ENCODE measurements at regions not wholly inside any gene's neighbourhood (a gene's known extent, or its start where the extent isn't known, plus 50 kb on each side); places are given as distances from the start of the nearest gene placed in this dataset.

GRCh38 chr15:56813995-56814394, 80.7 kb upstream of the ZNF280D start:
- TF ChIP-seq CTCF (IDR thresholded peaks at IDR 0.05; ENCODE audit: low read depth, low read length, poor library complexity, severe bottlenecking) (no peak), EZH2phosphoT487 (IDR thresholded peaks at IDR 0.05; ENCODE audit: borderline replicate concordance, low read length) (no peak)
